SU-DHL-6 (cell line): ENCODE measurements at regions not wholly inside any gene's neighbourhood (a gene's known extent, or its start where the extent isn't known, plus 50 kb on each side); places are given as distances from the start of the nearest gene placed in this dataset.

Source experiments
- EZH2phosphoT487 ChIP-seq: fragments of 200-600 bp; sonication (generic), shearing (Covaris generic); conservative IDR thresholded peaks from 2 replicates; pipeline ENCODE4 v1.6.1; 2018; ENCODE audit warnings: mild to moderate bottlenecking, antibody characterized with exemption, low read length, moderate library complexity, mixed read lengths
- TF ChIP-seq, protein P1 (sequence below): fragments of 200-600 bp; sonication (generic); IDR thresholded peaks from one replicate; pipeline ENCODE4 v1.5.1; 2017; ENCODE audit warnings: antibody characterized with exemption, mild to moderate bottlenecking, low read length, moderate library complexity; ENCODE audit not compliant: insufficient read depth, poor library complexity, severe bottlenecking

DNA sequence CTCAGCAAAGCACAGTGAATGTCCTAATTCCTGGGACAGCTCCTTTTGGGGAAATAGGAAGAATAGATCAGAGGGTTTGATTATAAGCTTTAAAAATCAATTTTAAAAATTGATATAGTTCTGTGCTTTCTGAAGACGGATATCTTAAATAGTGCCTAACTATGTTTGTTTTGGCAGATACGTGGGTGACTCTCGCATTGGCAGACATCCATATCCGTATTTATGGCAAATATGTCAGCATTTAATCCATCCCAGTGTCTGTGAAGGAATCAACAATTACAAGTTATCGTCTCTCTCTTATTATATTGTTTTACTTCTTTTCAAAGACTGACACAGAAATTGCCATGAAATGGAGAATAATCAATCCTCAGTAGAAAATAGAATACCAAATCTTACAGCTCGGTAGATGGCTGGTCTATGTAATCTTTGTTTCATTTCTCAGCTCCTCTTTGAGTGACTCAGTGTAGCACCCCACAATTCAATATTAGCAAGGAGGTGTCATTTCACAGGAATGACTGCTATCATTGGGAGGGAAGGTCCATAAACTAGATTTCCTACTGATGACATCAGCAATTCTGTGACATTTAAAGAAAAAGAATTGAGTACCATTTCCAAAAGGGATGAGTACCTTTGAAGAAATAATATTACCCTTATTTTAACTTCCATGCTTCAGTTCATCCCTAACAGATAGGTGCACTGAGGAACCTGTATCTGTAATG, 186.4 kb upstream of the NFE2L3 start:
- no peak for TF ChIP-seq EZH2phosphoT487
- TF ChIP-seq, protein P1, sequence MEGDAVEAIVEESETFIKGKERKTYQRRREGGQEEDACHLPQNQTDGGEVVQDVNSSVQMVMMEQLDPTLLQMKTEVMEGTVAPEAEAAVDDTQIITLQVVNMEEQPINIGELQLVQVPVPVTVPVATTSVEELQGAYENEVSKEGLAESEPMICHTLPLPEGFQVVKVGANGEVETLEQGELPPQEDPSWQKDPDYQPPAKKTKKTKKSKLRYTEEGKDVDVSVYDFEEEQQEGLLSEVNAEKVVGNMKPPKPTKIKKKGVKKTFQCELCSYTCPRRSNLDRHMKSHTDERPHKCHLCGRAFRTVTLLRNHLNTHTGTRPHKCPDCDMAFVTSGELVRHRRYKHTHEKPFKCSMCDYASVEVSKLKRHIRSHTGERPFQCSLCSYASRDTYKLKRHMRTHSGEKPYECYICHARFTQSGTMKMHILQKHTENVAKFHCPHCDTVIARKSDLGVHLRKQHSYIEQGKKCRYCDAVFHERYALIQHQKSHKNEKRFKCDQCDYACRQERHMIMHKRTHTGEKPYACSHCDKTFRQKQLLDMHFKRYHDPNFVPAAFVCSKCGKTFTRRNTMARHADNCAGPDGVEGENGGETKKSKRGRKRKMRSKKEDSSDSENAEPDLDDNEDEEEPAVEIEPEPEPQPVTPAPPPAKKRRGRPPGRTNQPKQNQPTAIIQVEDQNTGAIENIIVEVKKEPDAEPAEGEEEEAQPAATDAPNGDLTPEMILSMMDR, result no peak
